DOHH2 (cell line): ENCODE measurements at regions not wholly inside any gene's neighbourhood (a gene's known extent, or its start where the extent isn't known, plus 50 kb on each side); places are given as distances from the start of the nearest gene placed in this dataset.

Experiments
- CTCF ChIP-seq: fragments of 200-600 bp; sonication (generic); IDR thresholded peaks from one replicate; pipeline ENCODE4 v1.5.1; 2014; ENCODE audit warnings: antibody characterized with exemption, mild to moderate bottlenecking, low read depth, low read length; ENCODE audit not compliant: poor library complexity, severe bottlenecking
- EZH2phosphoT487 ChIP-seq: fragments of 200-600 bp; sonication (generic); IDR thresholded peaks from 2 replicates; pipeline ENCODE4 v1.6.1; 2017; ENCODE audit warnings: borderline replicate concordance, mild to moderate bottlenecking, antibody characterized with exemption, low read length, moderate library complexity, mixed read lengths

GRCh38 chr1:224860488-224861338 is 68.8 kb upstream of the DNAH14 start:
- TF ChIP-seq CTCF = no peak
- no peak for TF ChIP-seq EZH2phosphoT487
